HG02678 (cell line): ENCODE measurements at regions not wholly inside any gene's neighbourhood (a gene's known extent, or its start where the extent isn't known, plus 50 kb on each side); places are given as distances from the start of the nearest gene placed in this dataset.

Source experiments
- ATAC-seq: cut with Tn5 transposase; IDR thresholded peaks from one replicate; pipeline ENCODE4 v1.9.1; 2021; ENCODE audit warnings: mild to moderate bottlenecking, moderate library complexity; ENCODE audit not compliant: unreplicated experiment

DNA sequence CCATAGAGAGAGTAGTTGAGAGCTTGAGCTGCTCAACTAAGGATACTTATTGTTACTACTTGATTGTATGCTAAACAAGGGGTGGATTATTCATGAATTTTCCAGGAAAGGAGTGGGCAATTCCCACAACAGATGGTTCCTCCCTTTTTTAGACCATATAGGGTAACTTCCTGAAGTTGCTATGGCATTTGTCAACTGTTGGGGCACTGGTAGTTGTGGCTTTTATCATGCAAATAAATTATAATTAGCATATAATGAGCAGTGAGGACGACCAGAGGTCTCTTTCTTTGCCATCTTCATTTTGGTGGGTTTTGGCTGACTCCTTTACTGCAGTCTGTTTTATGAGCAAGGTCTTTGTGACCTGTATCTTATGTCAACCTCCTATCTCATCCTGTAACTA is 1403.5 kb upstream of the PABPC4L start:
- ATAC-seq: no peak

GRCh38 chr4:135604531-135604930 is 1402.9 kb upstream of the PABPC4L start:
- no peak for ATAC-seq

DNA sequence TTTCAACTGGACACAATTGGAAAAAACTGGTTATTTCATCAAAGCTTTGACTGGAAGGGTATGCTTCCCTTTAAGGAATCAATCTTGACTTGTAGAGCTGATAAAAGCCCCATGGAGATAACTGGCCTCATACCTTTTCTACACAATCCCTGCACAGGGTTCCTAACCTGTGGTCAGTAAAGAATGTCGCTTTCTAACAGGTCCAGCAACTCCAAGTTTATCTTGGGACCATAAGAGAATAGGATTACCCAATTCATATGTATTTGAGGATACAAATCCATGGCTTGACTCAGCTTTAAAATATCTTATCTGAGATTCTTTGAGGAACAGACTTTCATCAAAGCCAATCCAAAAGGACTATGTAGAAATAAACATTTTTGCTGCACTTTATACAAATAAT is 1399.8 kb upstream of the PABPC4L start:
- ATAC-seq: no peak

DNA sequence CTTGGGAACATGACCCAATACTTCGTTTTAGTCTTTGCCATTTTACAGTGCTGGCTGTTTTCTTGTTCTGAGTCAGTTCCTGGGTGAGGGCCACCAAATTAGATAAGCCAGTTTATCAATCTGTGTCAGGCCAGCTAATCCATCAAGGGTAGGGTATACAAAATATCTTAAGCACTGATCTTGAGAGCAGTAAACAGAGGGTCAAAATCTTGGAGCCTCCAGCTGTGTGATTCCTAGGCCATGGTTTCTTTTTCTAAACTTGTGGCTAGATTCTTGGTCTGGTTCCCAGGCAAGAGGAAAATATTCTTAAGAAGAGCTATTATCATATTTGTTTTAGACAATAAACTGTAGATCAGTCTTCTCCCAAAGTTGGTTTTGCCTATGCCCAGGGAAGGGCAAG is 1396.6 kb upstream of the PABPC4L start:
- ATAC-seq: no peak

- no peak for ATAC-seq
These were observed 1392.9 kb upstream of the PABPC4L start for GRCh38 chr4:135594521-135594920.

GRCh38 chr4:135575041-135575440 is 1373.5 kb upstream of the PABPC4L start:
- no peak for ATAC-seq

DNA sequence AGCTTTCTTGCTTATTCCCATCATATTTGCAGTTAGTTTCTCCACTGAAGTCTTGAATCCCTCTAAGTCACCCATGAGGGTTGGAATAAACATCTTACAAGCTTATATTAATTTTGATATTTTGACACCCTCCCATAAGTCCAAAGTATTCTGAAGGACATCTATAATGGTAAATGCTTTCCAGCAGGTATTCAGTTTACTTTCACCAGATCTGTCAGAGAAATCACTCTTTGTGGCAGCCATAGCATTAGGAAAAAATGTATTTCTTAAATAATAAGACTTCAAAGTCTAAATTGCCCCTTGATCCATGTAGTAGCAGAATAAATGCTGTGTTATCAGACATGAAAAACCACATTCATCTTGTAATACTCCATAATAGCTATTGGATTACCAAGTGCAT is 1371.7 kb upstream of the PABPC4L start:
- ATAC-seq: no peak

GRCh38 chr4:135564090-135564489 is 1362.5 kb upstream of the PABPC4L start:
- no peak for ATAC-seq

DNA sequence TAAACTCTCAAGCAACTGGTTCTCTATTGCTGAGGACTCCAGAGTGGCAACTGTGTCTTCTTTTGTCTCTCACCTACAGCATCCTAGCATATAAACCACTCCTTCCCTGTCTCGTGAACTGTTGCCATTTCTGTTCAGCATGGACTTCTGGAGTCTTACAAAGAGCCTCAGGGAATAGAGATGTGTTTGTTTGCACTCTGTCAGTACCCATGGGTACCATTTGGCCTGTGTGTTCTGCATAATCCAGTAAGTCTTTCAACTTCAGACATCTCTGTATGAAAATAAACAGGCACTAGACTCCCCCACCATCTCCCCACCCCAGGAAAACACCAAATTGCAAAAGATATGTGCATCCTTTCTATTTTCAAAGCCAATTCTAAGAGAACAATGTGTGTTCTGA is 1351.6 kb upstream of the PABPC4L start:
- no peak for ATAC-seq

DNA sequence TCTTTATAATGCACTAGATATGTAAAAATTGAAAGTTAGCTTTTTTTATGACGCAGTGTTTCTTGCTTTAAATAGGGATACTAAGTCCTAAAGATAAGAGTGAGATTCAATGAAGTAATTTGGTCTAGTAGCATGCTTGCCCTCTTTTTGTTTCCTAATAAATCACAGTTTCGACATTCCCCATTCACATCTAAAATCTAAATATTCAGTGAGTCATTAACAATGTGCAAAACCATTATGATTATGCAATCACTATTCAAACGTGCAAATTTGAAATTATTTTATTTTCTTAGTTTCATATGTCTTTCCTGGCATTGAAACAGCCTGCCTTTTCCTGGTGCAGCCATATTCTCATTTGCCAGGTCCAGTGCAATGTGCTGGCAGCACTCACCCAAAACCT is 1350.5 kb upstream of the PABPC4L start:
- no peak for ATAC-seq

DNA sequence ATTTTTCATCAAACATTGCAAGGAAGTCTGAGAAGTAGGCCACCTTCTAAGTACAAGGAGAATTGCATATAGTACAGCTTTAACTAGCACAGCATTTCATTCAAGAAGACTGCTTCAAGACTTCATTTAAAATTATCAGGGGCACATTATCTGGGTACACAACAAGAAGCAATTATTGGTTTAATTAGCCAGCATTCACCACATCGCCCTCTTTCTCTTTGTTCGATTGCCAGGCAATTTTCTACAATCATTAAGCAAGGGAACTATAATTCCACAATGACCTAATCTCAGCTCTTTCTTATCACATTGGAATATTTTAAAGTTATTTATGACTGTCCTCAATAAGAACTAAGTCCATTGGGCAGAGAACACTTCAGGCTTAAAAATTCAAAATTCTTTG is 1347.1 kb upstream of the PABPC4L start:
- ATAC-seq: no peak

DNA sequence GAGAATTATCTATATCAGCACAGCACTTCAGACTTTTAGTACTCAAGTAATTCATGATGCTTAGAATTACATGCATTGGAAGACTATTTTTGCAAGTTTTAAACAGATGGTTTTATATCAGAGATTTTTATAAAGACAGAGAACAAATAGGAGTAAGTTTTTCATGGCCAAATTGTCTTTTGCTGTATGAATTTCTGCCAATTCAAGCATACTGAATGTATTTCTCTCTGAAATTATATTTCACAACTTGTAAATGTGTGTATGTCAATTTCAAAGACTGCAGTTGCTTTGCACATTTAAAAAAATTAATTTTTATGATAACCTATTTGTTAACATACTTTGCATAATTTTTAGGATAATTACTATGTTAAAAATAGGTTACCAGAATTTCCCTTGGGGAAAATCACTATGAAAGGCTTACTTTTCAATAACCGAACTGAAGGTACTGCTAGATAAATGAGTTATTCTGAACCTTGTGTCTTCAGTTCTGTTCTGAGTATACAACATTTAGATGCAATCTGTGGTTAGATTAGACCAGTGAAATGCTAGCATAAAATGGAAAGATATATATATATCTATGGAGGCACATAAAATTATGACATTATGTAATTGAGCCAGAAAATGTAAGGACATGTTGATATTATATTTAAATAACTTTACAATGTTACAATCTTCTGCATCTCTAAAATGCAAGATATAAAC is 1344.2 kb upstream of the PABPC4L start:
- no peak for ATAC-seq

DNA sequence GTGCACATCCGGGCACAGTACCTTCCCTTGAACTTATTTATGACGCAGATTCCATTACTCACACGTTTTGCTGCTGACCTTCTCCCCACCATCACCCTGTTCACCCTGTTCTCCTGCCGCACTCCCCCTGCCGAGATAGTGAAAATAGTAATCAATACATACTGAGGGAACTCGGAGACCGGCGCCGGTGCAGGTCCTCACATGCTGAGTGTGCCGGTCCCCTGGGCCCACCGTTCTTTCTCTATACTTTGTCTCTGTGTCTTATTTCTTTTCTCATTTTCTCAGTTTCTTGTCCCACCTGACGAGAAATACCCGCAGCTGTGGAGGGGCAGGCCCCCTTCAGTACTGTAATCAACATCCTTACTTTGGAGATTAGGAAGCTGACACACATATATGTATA is 1337.1 kb upstream of the PABPC4L start:
- ATAC-seq: no peak

- ATAC-seq: no peak
These were observed 1331.5 kb upstream of the PABPC4L start for GRCh38 chr4:135533053-135533452.

DNA sequence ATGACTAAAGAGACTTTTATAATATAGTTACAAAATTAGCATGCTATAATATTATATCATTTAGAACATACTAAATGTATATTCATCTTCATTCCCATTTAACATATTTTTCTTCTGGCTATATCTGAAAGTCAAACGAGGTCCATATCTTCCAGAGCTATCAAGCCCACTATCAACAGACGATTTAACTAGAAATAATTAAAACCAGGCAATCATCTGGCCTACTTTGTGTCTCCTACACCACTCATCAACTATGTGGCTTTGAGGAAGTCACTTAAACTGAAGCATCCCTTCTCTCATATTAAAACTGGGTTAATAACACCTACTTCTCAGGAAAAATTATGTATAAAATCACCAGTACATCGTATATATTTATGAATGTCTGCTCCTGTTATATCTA is 1330.5 kb upstream of the PABPC4L start:
- no peak for ATAC-seq

DNA sequence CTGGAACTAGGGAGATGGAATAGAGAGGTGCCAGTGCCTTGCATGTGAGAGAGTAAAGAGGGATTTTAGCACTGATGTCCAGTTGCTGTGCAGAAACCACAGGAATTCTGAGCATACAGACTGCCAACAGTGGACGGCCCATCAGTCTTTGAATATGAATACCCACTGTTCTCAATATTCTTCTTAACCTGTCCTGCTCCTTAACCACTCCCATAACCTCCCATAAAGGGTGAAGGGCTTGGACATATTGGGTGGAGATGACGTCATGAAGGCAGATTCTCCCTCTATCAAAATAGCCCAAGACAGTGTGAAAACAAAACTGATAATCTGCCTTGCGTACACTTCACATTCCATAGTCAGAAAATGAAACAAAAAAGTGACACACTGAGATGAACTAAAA is 1313.7 kb upstream of the PABPC4L start:
- no peak for ATAC-seq

DNA sequence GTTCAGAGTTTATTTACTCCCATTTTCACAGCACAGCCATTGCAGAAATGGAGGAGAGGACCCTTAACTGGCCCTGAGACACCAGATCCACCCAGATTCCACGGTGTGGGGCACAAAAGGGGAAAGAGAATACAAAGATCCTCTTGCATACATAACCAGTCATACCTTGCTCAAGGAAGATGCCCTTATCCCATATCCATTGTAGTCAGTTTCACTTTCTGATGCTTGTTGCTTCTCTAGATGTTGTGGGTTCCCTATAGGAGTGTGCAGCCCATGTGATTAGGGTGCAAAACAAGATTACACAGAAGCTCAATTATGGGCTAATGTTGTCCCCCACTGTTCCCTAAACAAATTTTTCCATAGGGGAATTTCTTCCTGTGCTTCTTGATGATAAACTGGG is 1309.0 kb upstream of the PABPC4L start:
- ATAC-seq: no peak

DNA sequence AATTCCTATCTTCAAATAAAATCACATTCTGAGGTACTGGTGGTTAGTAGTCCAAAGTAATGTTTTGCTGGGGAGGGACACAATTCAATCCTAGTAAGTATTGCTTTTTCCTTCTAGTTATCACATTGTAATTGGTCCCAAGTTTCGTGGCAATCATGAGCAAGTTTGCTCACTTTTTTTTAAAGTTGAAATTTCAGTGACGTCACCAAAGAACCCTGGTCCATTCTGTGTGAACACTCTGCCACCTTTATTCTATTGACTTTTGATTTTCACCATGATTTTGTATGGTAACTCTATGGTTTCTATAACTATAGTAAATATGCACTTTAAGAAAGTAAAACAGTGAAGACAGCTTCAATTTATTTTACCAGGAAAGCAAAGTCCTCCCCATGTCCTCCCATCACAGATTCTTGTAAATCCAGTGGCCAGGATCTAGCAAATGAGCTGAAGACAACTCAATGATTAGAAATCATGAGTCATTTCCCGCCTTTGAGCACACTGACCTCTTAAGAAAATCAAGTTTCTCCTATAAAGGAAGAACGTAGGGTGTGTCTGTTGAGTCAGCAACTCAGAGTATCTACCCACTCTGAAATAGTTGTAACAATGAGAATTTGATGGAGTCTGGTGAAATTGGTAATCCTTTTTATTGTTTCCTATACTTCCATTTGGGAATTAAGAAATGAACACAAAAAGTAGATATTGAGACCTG is 1306.6 kb upstream of the PABPC4L start:
- no peak for ATAC-seq

DNA sequence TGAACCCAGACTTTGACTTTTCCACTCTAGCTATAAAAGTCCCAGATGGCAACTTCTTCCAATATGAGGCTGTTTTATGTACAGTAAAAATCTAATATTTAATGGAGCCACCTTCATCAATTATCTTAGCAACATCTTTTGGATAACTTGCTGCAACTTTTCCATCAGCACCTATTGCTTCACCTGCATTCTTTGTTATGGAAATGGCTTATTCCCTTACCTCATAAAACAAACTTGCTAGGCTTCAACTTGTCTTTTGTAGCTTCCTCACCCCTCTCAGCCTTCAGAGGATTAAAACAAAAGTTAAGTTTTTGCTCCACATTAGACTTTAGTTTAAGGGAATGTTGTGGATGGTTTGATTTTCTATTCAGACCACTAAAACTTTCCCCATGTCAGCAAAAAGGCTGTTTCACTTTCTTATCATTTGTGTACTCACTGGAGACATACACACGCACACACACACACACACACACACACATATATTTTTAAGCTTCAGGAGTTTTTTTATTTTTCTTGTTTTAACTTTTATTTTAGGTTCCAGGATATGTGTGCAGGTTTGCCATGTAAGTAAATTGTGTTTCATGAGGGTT is 1296.1 kb upstream of the PABPC4L start:
- ATAC-seq: no peak

DNA sequence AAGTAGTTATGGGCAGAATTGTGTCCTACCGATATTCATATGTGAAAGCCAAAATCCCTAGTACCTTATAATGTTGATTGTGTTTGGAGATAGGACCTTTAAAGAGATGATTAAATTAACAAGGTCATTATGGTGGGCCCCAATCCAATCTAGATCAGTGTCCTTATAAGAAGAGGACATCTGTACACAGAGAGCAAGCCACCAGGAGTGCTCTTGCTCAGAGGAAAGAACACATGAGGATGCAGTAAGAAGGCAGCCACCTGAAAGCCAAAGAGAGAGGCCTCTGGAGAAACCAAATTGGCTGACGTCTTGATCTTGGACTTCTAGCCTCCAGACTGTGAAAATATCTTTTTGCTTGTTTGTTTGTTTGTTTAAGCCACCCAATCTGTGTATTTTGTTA is 1290.8 kb upstream of the PABPC4L start:
- no peak for ATAC-seq

DNA sequence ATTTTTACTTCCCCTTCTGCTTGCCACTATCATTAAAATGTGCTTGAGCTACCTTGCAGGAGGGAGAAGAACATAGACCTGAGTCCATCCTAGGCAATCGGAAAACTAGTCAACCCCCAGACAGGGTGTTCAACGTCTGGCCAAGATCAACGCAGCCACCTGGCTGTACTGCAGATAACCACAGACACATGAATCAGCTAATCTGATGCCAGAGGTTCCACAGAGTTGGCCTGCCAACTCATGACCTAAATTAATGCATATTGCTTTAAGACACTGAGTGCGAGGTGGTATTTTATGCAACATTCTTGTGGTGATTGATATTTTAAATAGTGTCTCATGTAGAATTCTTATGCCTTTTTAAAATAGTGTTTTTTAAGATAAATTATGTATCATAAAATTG is 1283.8 kb upstream of the PABPC4L start:
- ATAC-seq: no peak

DNA sequence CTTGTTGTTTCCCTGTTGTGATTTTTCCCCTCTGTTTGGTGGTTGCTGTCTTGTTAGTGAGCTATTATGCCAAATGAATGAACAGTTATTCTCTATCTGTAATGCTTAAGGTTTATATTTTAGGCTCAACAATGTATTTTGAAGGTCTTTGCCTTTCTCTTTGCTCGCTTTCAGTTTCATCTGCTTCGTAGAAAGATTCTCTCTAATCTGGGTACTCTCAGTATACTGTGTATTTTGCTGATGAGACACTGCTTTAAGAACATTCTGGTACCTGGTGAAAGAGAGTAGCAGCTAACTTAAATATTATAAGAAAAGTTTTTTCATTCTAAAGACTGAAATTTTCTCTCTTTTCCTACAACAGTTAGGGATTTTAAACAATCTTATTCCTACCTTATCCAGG is 1274.7 kb upstream of the PABPC4L start:
- no peak for ATAC-seq
